Activated T-cell treated with anti-CD3 and anti-CD28 coated beads, Interleukin-2, amount 50 U/mL, for 72 hours (primary cell): ENCODE measurements at regions not wholly inside any gene's neighbourhood (a gene's known extent, or its start where the extent isn't known, plus 50 kb on each side); places are given as distances from the start of the nearest gene placed in this dataset.
"Not testable (repeated sequence)": the region's sequence is repeated elsewhere in the genome, so short reads cannot be mapped to it uniquely, and the experiment has no call there.

Experiments
- ATAC-seq, 2 donors: fragments of 150-1000 bp; cut with Tn5 transposase; replicated peaks in 1 of 2; 2 replicates each; pipeline ENCODE4 v1.10.0; 2021; ENCODE audit warnings: moderate library complexity in 2 of 2, mild to moderate bottlenecking in 1 of 2
- DNase-seq, 2 donors: peaks; one replicate each; pipeline ENCODE4 v3.0.0; 2021 to 2022; ENCODE audit warnings: mixed read lengths in 1 of 2
- H3K27ac Mint-ChIP-seq: one replicate; pipeline ENCODE4 v1.8.0; 2022; ENCODE audit warnings: mild to moderate bottlenecking, moderate library complexity, mixed read lengths
- H3K27me3 Mint-ChIP-seq: one replicate; pipeline ENCODE4 v1.8.0; 2022; ENCODE audit warnings: low read depth, mixed read lengths
- H3K36me3 Mint-ChIP-seq, 2 donors: one replicate each; pipeline ENCODE4 v1.8.0; 2022; ENCODE audit warnings: mixed read lengths in 2 of 2, mild to moderate bottlenecking in 1 of 2; ENCODE audit not compliant: insufficient read depth in 2 of 2
- H3K4me1 Mint-ChIP-seq: one replicate; pipeline ENCODE4 v1.8.0; 2022; ENCODE audit warnings: low read depth, mixed read lengths
- H3K4me3 Mint-ChIP-seq, 2 donors: one replicate each; pipeline ENCODE4 v1.8.0; 2022; ENCODE audit warnings: mild to moderate bottlenecking in 2 of 2, mixed read lengths in 2 of 2, moderate library complexity in 2 of 2
- H3K9me3 Mint-ChIP-seq, 2 donors: one replicate each; pipeline ENCODE4 v1.8.0; 2022; ENCODE audit warnings: mixed read lengths in 2 of 2

- H3K4me1 Mint-ChIP-seq: peaks cover 22% of the 10 kb centered on the region
- no peak overlapping the region for H3K4me3 Mint-ChIP-seq
- DNase-seq (no peak), ATAC-seq (no peak)
- peaks cover 0 to 2% of the 10 kb centered on the region in 2 donors for H3K9me3 Mint-ChIP-seq
- H3K36me3 Mint-ChIP-seq: no peaks in the 10 kb centered on the region
- peaks cover 56% of the 10 kb centered on the region for H3K27me3 Mint-ChIP-seq
- no peak overlapping the region for H3K27ac Mint-ChIP-seq
Measured at GRCh38 chr11:119586181-119586580, 142.8 kb downstream of the NECTIN1 start.

- Mint-ChIP-seq H3K9me3 (no peaks in the 10 kb centered on the region), H3K4me3 (peak overlapping the region; percentile 49 to 68), H3K27ac (no peak overlapping the region), H3K4me1 (peaks cover 12% of the 10 kb centered on the region), H3K27me3 (peaks cover 60% of the 10 kb centered on the region), H3K36me3 (no peaks in the 10 kb centered on the region)
- DNase-seq (no peak), ATAC-seq (no peak)
Measured at GRCh38 chr11:119585043-119585781, 143.8 kb downstream of the NECTIN1 start.

GRCh38 chr11:119584193-119585042 lies 144.6 kb downstream of the NECTIN1 start:
- DNase-seq: peak; percentile 7 to 10
- peaks cover 7% of the 10 kb centered on the region for H3K4me1 Mint-ChIP-seq
- peaks cover 62% of the 10 kb centered on the region for H3K27me3 Mint-ChIP-seq
- no peaks in the 10 kb centered on the region for H3K36me3 Mint-ChIP-seq
- no peak for ATAC-seq
- H3K4me3 Mint-ChIP-seq: peak overlapping the region; percentile 49 to 68
- H3K9me3 Mint-ChIP-seq: no peaks in the 10 kb centered on the region
- no peak overlapping the region for H3K27ac Mint-ChIP-seq

GRCh38 chr11:119583585-119583984 lies 145.4 kb downstream of the NECTIN1 start:
- DNase-seq: no peak
- Mint-ChIP-seq H3K27me3 (peaks cover 56% of the 10 kb centered on the region), H3K27ac (no peak overlapping the region), H3K36me3 (no peaks in the 10 kb centered on the region), H3K4me3 (peak overlapping the region in 1 of 2 donors; percentile 12), H3K4me1 (peaks cover 7% of the 10 kb centered on the region), H3K9me3 (no peaks in the 10 kb centered on the region)
- no peak for ATAC-seq

GRCh38 chr11:119581396-119581795 lies 147.6 kb downstream of the NECTIN1 start:
- H3K4me1 Mint-ChIP-seq, H3K27ac Mint-ChIP-seq: not testable (repeated sequence)

GRCh38 chr11:119580751-119581150 lies 148.2 kb downstream of the NECTIN1 start:
- Mint-ChIP-seq H3K4me1 (peaks cover 7% of the 10 kb centered on the region), H3K27ac (no peak overlapping the region), H3K36me3 (no peaks in the 10 kb centered on the region), H3K9me3 (no peaks in the 10 kb centered on the region), H3K4me3 (no peak overlapping the region), H3K27me3 (peaks cover 43% of the 10 kb centered on the region)
- DNase-seq (no peak), ATAC-seq (no peak)

More at GRCh38 chr11:119581396-119581795, 147.6 kb downstream of the NECTIN1 start:
- H3K27me3 Mint-ChIP-seq: peaks cover 50% of the 10 kb centered on the region
- ATAC-seq, H3K36me3 Mint-ChIP-seq, H3K9me3 Mint-ChIP-seq, DNase-seq, H3K4me3 Mint-ChIP-seq: not testable (repeated sequence)

GRCh38 chr11:119580081-119580480 lies 148.9 kb downstream of the NECTIN1 start:
- no peaks in the 10 kb centered on the region for H3K9me3 Mint-ChIP-seq
- DNase-seq (no peak), ATAC-seq (no peak)
- H3K36me3 Mint-ChIP-seq: no peaks in the 10 kb centered on the region
- peaks cover 7% of the 10 kb centered on the region for H3K4me1 Mint-ChIP-seq
- H3K27ac Mint-ChIP-seq: no peak overlapping the region
- H3K4me3 Mint-ChIP-seq: no peak overlapping the region
- peaks cover 41% of the 10 kb centered on the region for H3K27me3 Mint-ChIP-seq

- H3K27me3 Mint-ChIP-seq: peaks cover 34% of the 10 kb centered on the region
Measured at GRCh38 chr11:119578521-119579191, 150.3 kb downstream of the NECTIN1 start.

GRCh38 chr11:119573858-119574257 lies 150.9 kb upstream of the THY1 start:
- no peak for ATAC-seq
- H3K27ac Mint-ChIP-seq: no peak overlapping the region

More at GRCh38 chr11:119578521-119579191, 150.3 kb downstream of the NECTIN1 start:
- Mint-ChIP-seq H3K9me3 (no peaks in the 10 kb centered on the region), H3K27ac (no peak overlapping the region), H3K4me1 (no peaks in the 10 kb centered on the region), H3K4me3 (no peak overlapping the region), H3K36me3 (no peaks in the 10 kb centered on the region)
- no peak for DNase-seq
- ATAC-seq: no peak

GRCh38 chr11:119572481-119573424 lies 149.8 kb upstream of the THY1 start:
- H3K27me3 Mint-ChIP-seq: peaks cover 18% of the 10 kb centered on the region
- no peak for DNase-seq
- no peaks in the 10 kb centered on the region for H3K36me3 Mint-ChIP-seq
- H3K4me3 Mint-ChIP-seq: no peak overlapping the region
- no peak for ATAC-seq
- no peak overlapping the region for H3K27ac Mint-ChIP-seq
- no peaks in the 10 kb centered on the region for H3K9me3 Mint-ChIP-seq
- no peaks in the 10 kb centered on the region for H3K4me1 Mint-ChIP-seq

More at GRCh38 chr11:119573858-119574257, 150.9 kb upstream of the THY1 start:
- DNase-seq: no peak
- H3K4me1 Mint-ChIP-seq: no peaks in the 10 kb centered on the region
- no peaks in the 10 kb centered on the region for H3K9me3 Mint-ChIP-seq
- peaks cover 18% of the 10 kb centered on the region for H3K27me3 Mint-ChIP-seq
- H3K36me3 Mint-ChIP-seq: no peaks in the 10 kb centered on the region
- no peak overlapping the region for H3K4me3 Mint-ChIP-seq

GRCh38 chr11:119571311-119571710 lies 148.3 kb upstream of the THY1 start:
- H3K9me3 Mint-ChIP-seq: no peaks in the 10 kb centered on the region

More at GRCh38 chr11:119571311-119571710, 148.3 kb upstream of the THY1 start:
- Mint-ChIP-seq H3K27ac (no peak overlapping the region), H3K4me3 (no peak overlapping the region), H3K27me3 (peaks cover 13% of the 10 kb centered on the region), H3K4me1 (no peaks in the 10 kb centered on the region), H3K36me3 (no peaks in the 10 kb centered on the region)
- ATAC-seq (no peak), DNase-seq (no peak)
